Activated CD4-positive, alpha-beta T cell treated with anti-CD3 and anti-CD28 coated beads, Interleukin-2, amount 50 U/mL, for 24 hours (primary cell): ENCODE measurements at regions not wholly inside any gene's neighbourhood (a gene's known extent, or its start where the extent isn't known, plus 50 kb on each side); places are given as distances from the start of the nearest gene placed in this dataset.

Source experiments
- DNase-seq, 2 donors: peaks; one replicate each; pipeline ENCODE4 v3.0.0-alpha.2; 2020; ENCODE audit warnings: low read depth in 1 of 2, low spot score in 1 of 2

GRCh38 chr15:37165395-37165794 lies 65.0 kb upstream of the MEIS2 start:
- no peak for DNase-seq

GRCh38 chr15:37166402-37166801 lies 66.1 kb upstream of the MEIS2 start:
- DNase-seq = no peak

GRCh38 chr15:37181339-37181738 lies 81.0 kb upstream of the MEIS2 start:
- no peak for DNase-seq

GRCh38 chr15:37199545-37199944 lies 99.2 kb upstream of the MEIS2 start:
- no peak for DNase-seq

GRCh38 chr15:37203050-37203449 lies 102.7 kb upstream of the MEIS2 start:
- DNase-seq = no peak

- DNase-seq = no peak
These were observed 104.3 kb upstream of the MEIS2 start for GRCh38 chr15:37204692-37205091.

- DNase-seq = no peak
These were observed 106.3 kb upstream of the MEIS2 start for GRCh38 chr15:37206690-37207089.

GRCh38 chr15:37208146-37209040 lies 108.0 kb upstream of the MEIS2 start:
- no peak for DNase-seq

GRCh38 chr15:37209041-37209363 lies 108.7 kb upstream of the MEIS2 start:
- DNase-seq = no peak

- DNase-seq = no peak
These were observed 117.2 kb upstream of the MEIS2 start for GRCh38 chr15:37217567-37217966.

- DNase-seq = no peak
These were observed 118.1 kb upstream of the MEIS2 start for GRCh38 chr15:37218351-37218916.

GRCh38 chr15:37219211-37219701 lies 118.9 kb upstream of the MEIS2 start:
- no peak for DNase-seq

- no peak for DNase-seq
These were observed 120.8 kb upstream of the MEIS2 start for GRCh38 chr15:37220949-37221670.

- no peak for DNase-seq
These were observed 121.4 kb upstream of the MEIS2 start for GRCh38 chr15:37221671-37222145.

- no peak for DNase-seq
These were observed 122.7 kb upstream of the MEIS2 start for GRCh38 chr15:37223089-37223488.

GRCh38 chr15:37229855-37230619 lies 129.7 kb upstream of the MEIS2 start:
- DNase-seq = no peak

GRCh38 chr15:37245358-37245757 lies 145.0 kb upstream of the MEIS2 start:
- no peak for DNase-seq

GRCh38 chr15:37246065-37246464 lies 145.7 kb upstream of the MEIS2 start:
- no peak for DNase-seq

- no peak for DNase-seq
These were observed 146.5 kb upstream of the MEIS2 start for GRCh38 chr15:37246856-37247255.

GRCh38 chr15:37249249-37249648 lies 148.9 kb upstream of the MEIS2 start:
- DNase-seq = no peak

- no peak for DNase-seq
These were observed 152.2 kb upstream of the MEIS2 start for GRCh38 chr15:37252530-37252929.
